Keratinocyte (primary cell): ENCODE measurements at regions not wholly inside any gene's neighbourhood (a gene's known extent, or its start where the extent isn't known, plus 50 kb on each side); places are given as distances from the start of the nearest gene placed in this dataset.

Source experiments
- DNase-seq: peaks from one replicate; pipeline ENCODE4 v3.0.0-alpha.2; 2011; ENCODE audit warnings: low read depth, missing footprints, low spot score
- FAIRE-seq: peaks from 2 replicates; lab custom pipeline; 2011; peaks lifted over from hg19 to GRCh38; lab: Jason Lieb, UNC
- H2AFZ ChIP-seq: 2 replicates; pipeline ENCODE4 v1.6.0; 2012; ENCODE audit warnings: low read length, control low read depth, inconsistent platforms; ENCODE audit not compliant: control insufficient read depth
- H3K27ac ChIP-seq: 2 replicates; pipeline ENCODE4 v1.5.1; 2011; ENCODE audit warnings: low read length; ENCODE audit not compliant: control insufficient read depth, insufficient read depth
- H3K27me3 ChIP-seq: 3 replicates; pipeline ENCODE4 v1.6.0; 2011; ENCODE audit warnings: low read length; ENCODE audit not compliant: control insufficient read depth, insufficient read depth; ENCODE audit errors: extremely low read depth
- H3K36me3 ChIP-seq, 2 experiments: 2 replicates in 1 of 2; 3 replicates in 1 of 2; pipeline ENCODE4 v1.5.1; 2011; ENCODE audit warnings: low read length in 2 of 2, mild to moderate bottlenecking in 1 of 2; ENCODE audit not compliant: control insufficient read depth in 2 of 2, insufficient read depth in 2 of 2; ENCODE audit errors: extremely low read depth in 1 of 2
- H3K4me1 ChIP-seq: 3 replicates; pipeline ENCODE4 v1.5.1; 2011; ENCODE audit warnings: low read length; ENCODE audit not compliant: control insufficient read depth, insufficient read depth; ENCODE audit errors: extremely low read depth
- H3K4me2 ChIP-seq: 3 replicates; pipeline ENCODE4 v1.6.0; 2011; ENCODE audit warnings: low read depth, low read length; ENCODE audit not compliant: control insufficient read depth, insufficient read depth; ENCODE audit errors: extremely low read depth
- H3K4me3 ChIP-seq, 3 experiments: fragments of 200-600 bp in 1 of 3; sonication (generic) in 1 of 3; 2 replicates in 2 of 3; 3 replicates in 1 of 3; pipeline ENCODE4 v1.5.1; 2011 to 2016; ENCODE audit warnings: low read length in 3 of 3, mild to moderate bottlenecking in 3 of 3, control low read depth in 2 of 3, inconsistent platforms in 1 of 3, low read depth in 1 of 3, mixed read lengths in 1 of 3, mixed run types in 1 of 3, moderate library complexity in 1 of 3; ENCODE audit not compliant: control insufficient read depth in 2 of 3, insufficient read depth in 2 of 3; ENCODE audit errors: extremely low read depth in 1 of 3
- H3K79me2 ChIP-seq: 2 replicates; pipeline ENCODE4 v1.6.0; 2012; ENCODE audit warnings: low read length; ENCODE audit not compliant: control insufficient read depth, insufficient read depth
- H3K9ac ChIP-seq: 3 replicates; pipeline ENCODE4 v1.6.0; 2011; ENCODE audit warnings: low read length; ENCODE audit not compliant: control insufficient read depth, insufficient read depth; ENCODE audit errors: extremely low read depth
- H3K9me1 ChIP-seq: 3 replicates; pipeline ENCODE4 v1.6.0; 2011; ENCODE audit warnings: low read length; ENCODE audit not compliant: control insufficient read depth, insufficient read depth; ENCODE audit errors: extremely low read depth
- H3K9me3 ChIP-seq: 2 replicates; pipeline ENCODE4 v1.5.1; 2012; ENCODE audit warnings: low read depth, low read length; ENCODE audit not compliant: control insufficient read depth
- H4K20me1 ChIP-seq: 3 replicates; pipeline ENCODE4 v1.6.0; 2011; ENCODE audit warnings: low read length; ENCODE audit not compliant: control insufficient read depth, insufficient read depth; ENCODE audit errors: extremely low read depth
- EZH2 ChIP-seq: IDR thresholded peaks from one replicate; pipeline ENCODE4 v1.6.1; 2012; ENCODE audit warnings: inconsistent platforms, mild to moderate bottlenecking, low read length, moderate library complexity
- dilution Hi-C: fragments of 300-500 bp; cut with MboI; formaldehyde crosslinking; loops from one replicate; pipeline ENCODE4 v1.7.0; 2020; ENCODE audit warnings: low sequenced_read_pairs; ENCODE audit not compliant: extremely low pct_ligation_motif_present
- TF ChIP-seq, protein P1 (sequence below), 3 experiments: IDR thresholded peaks in 1 of 3; conservative IDR thresholded peaks in 1 of 3; optimal IDR thresholded peaks in 1 of 3; 2 replicates in 2 of 3; 3 replicates in 1 of 3; pipeline versions ENCODE3 to v1.5.1; 2011; ENCODE audit warnings: low read length in 3 of 3, mild to moderate bottlenecking in 3 of 3, moderate library complexity in 2 of 3, control low read depth in 1 of 3, inconsistent platforms in 1 of 3; ENCODE audit not compliant: insufficient read depth in 2 of 3; ENCODE audit errors: extremely low read depth in 1 of 3

DNA sequence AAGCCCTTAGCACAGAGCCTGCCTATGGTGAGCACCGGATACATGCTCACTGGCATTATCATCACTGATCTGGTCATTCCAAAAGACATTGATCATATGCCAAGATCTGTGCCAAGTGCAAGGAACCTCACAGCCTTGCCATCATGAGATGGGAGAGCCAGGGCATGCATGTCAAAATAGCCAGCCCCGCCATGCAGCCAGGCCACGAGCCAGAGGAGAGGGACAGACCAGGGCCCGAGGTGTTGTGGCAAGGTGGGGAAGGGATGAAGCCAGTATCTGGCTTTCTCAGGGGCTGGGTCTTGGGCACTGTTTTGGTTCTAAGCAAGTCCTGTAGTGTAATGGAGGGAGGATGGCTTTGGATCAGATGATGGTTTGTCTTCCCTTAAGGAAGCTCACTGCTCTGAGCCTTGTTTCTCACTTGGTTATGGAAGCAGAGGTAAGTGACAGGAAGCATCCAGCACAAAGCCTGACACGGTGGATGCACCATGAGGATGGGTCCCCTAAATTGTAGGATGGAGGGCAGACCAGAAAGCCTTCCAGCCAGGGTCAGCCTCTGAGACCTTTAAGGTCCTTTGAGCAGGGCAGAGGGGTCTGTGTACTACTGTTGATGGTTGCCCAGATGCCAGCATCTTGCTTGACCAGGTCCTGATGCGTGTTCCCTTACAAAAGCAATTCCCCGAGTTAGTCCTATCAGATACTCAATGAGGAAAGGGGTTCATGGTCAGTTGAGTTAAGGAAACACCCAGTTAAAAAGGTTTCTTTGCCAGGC lies 247.7 kb upstream of the TLE3 start:
- Histone ChIP-seq H3K9ac (no peak overlapping the region), H3K9me3 (no peaks in the 10 kb centered on the region), H3K79me2 (no peaks in the 10 kb centered on the region), H3K4me3 (no peak overlapping the region), H4K20me1 (no peaks in the 10 kb centered on the region), H3K4me1 (peaks cover 11% of the 10 kb centered on the region), H2AFZ (no peak overlapping the region), H3K9me1 (no peaks in the 10 kb centered on the region), H3K4me2 (no peak overlapping the region), H3K36me3 (no peaks in the 10 kb centered on the region), H3K27me3 (peaks cover 6% of the 10 kb centered on the region), H3K27ac (no peak overlapping the region)
- FAIRE-seq (no peak), DNase-seq (no peak)
- no peak for TF ChIP-seq EZH2
- TF ChIP-seq, protein P1, sequence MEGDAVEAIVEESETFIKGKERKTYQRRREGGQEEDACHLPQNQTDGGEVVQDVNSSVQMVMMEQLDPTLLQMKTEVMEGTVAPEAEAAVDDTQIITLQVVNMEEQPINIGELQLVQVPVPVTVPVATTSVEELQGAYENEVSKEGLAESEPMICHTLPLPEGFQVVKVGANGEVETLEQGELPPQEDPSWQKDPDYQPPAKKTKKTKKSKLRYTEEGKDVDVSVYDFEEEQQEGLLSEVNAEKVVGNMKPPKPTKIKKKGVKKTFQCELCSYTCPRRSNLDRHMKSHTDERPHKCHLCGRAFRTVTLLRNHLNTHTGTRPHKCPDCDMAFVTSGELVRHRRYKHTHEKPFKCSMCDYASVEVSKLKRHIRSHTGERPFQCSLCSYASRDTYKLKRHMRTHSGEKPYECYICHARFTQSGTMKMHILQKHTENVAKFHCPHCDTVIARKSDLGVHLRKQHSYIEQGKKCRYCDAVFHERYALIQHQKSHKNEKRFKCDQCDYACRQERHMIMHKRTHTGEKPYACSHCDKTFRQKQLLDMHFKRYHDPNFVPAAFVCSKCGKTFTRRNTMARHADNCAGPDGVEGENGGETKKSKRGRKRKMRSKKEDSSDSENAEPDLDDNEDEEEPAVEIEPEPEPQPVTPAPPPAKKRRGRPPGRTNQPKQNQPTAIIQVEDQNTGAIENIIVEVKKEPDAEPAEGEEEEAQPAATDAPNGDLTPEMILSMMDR (optimal IDR thresholded peaks at IDR 0.05 in 1 of 3, IDR thresholded peaks at IDR 0.05 in 1 of 3, conservative IDR thresholded peaks at IDR 0.05 in 1 of 3; ENCODE audit: extremely low read depth in 1 of 3, insufficient read depth in 2 of 3, low read length in 3 of 3): no peak
- dilution Hi-C loops: no loop called here

DNA sequence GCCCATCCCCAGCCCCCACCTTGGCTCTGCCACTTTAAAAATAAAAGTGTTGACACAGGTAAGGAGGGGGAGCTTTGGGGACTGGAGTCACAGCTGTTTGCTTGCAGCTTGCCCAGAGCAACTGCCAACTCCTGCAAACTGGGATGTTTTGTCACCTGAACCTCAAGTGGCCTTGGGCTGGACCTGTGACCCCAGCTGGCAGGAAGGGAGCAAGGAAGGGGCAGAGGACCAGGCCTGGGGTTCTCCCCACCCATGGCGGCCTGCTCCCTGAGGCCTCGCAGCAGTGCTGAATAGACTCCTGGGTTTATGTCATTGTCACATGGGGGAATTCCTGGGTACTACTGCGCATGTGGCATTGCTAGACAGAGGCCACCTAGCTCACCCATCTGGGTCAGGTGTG lies 246.9 kb upstream of the TLE3 start:
- no peak for FAIRE-seq
- H3K27ac ChIP-seq: no peak overlapping the region
- no peaks in the 10 kb centered on the region for H3K9me1 ChIP-seq
- H3K9me3 ChIP-seq: no peaks in the 10 kb centered on the region
- no peak overlapping the region for H3K9ac ChIP-seq
- no peak for TF ChIP-seq EZH2
- TF ChIP-seq, protein P1 (optimal IDR thresholded peaks at IDR 0.05 in 1 of 3, IDR thresholded peaks at IDR 0.05 in 1 of 3, conservative IDR thresholded peaks at IDR 0.05 in 1 of 3; ENCODE audit: extremely low read depth in 1 of 3, insufficient read depth in 2 of 3, low read length in 3 of 3): no peak
- no peaks in the 10 kb centered on the region for H4K20me1 ChIP-seq
- no peak overlapping the region for H2AFZ ChIP-seq
- peaks cover 6% of the 10 kb centered on the region for H3K27me3 ChIP-seq
- dilution Hi-C loops: no loop called here
- DNase-seq: no peak
- H3K4me3 ChIP-seq: no peak overlapping the region
- H3K79me2 ChIP-seq: no peaks in the 10 kb centered on the region
- H3K4me2 ChIP-seq: no peak overlapping the region
- H3K4me1 ChIP-seq: peaks cover 11% of the 10 kb centered on the region
- H3K36me3 ChIP-seq: no peaks in the 10 kb centered on the region
